Duodenal mucosa (tissue), 2 donors: ENCODE measurements at regions not wholly inside any gene's neighbourhood (a gene's known extent, or its start where the extent isn't known, plus 50 kb on each side); places are given as distances from the start of the nearest gene placed in this dataset.

ENCODE experiments used
- H3K27ac ChIP-seq: one replicate; pipeline ENCODE4 v1.7.0; 2013; ENCODE audit warnings: low read depth, low read length
- H3K27me3 ChIP-seq, 2 donors: one replicate each; pipeline ENCODE4 v1.7.0; 2013; ENCODE audit warnings: low read length in 2 of 2, control low read depth in 1 of 2; ENCODE audit not compliant: insufficient read depth in 2 of 2, control insufficient read depth in 1 of 2
- H3K36me3 ChIP-seq, 2 donors: one replicate each; pipeline ENCODE4 v1.7.0; 2013; ENCODE audit warnings: low read length in 2 of 2, control low read depth in 1 of 2; ENCODE audit not compliant: insufficient read depth in 2 of 2, control insufficient read depth in 1 of 2
- H3K4me1 ChIP-seq, 2 donors: one replicate each; pipeline ENCODE4 v1.7.0; 2013; ENCODE audit warnings: low read length in 2 of 2, control low read depth in 1 of 2; ENCODE audit not compliant: insufficient read depth in 2 of 2, control insufficient read depth in 1 of 2
- H3K4me3 ChIP-seq, 2 donors: one replicate each; pipeline ENCODE4 v1.7.0; 2013; ENCODE audit warnings: low read length in 2 of 2, low read depth in 1 of 2
- H3K9ac ChIP-seq, 2 donors: one replicate each; pipeline ENCODE4 v1.7.0; 2013; ENCODE audit warnings: low read length in 2 of 2, low read depth in 1 of 2
- H3K9me3 ChIP-seq, 2 donors: one replicate each; pipeline ENCODE4 v1.7.0; 2013; ENCODE audit warnings: low read length in 2 of 2, control low read depth in 1 of 2; ENCODE audit not compliant: control insufficient read depth in 1 of 2

GRCh38 chr4:126871810-126872209 lies 760.9 kb upstream of the INTU start:
- H3K27me3 ChIP-seq, result no peaks in the 10 kb centered on the region
- no peak overlapping the region for H3K9ac ChIP-seq
- H3K9me3 ChIP-seq, result peaks cover 3 to 5% of the 10 kb centered on the region in 2 donors

DNA sequence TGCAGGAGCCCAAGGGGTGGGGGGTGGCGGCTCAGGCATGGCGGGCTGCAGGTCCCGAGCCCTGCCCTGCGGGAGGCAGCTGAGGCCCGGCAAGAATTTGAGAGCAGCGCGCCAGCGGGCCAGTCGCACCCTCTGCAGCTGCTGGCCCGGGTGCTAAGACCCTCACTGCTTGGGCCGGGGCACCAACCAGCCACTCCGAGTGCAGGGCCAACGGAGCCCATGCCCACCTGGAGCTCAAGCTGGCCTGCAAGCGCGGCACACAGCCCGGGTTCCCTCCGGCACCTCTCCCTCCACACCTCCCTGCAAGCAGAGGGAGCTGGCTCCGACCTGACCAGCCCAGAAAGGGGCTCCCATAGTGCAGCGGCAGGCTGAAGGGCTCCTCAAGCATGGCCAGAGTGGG lies 758.2 kb upstream of the INTU start:
- Histone ChIP-seq H3K27me3 (no peaks in the 10 kb centered on the region), H3K4me1 (no peaks in the 10 kb centered on the region), H3K9ac (no peak overlapping the region), H3K4me3 (no peak overlapping the region), H3K9me3 (peaks cover 1 to 5% of the 10 kb centered on the region in 2 donors), H3K27ac (no peak overlapping the region), H3K36me3 (no peaks in the 10 kb centered on the region)

More at GRCh38 chr4:126871810-126872209, 760.9 kb upstream of the INTU start:
- Histone ChIP-seq H3K4me3 (no peak overlapping the region), H3K36me3 (no peaks in the 10 kb centered on the region), H3K27ac (no peak overlapping the region), H3K4me1 (no peaks in the 10 kb centered on the region)

- Histone ChIP-seq H3K36me3 (no peaks in the 10 kb centered on the region), H3K4me1 (no peaks in the 10 kb centered on the region), H3K9me3 (no peaks in the 10 kb centered on the region), H3K27me3 (no peaks in the 10 kb centered on the region), H3K4me3 (no peak overlapping the region), H3K27ac (no peak overlapping the region), H3K9ac (no peak overlapping the region)
Observed at GRCh38 chr4:126888968-126889367, 743.8 kb upstream of the INTU start.

GRCh38 chr4:126890383-126890782 lies 742.4 kb upstream of the INTU start:
- Histone ChIP-seq H3K4me1 (no peaks in the 10 kb centered on the region), H3K9ac (no peak overlapping the region), H3K27ac (no peak overlapping the region), H3K4me3 (no peak overlapping the region), H3K36me3 (no peaks in the 10 kb centered on the region), H3K9me3 (peaks cover 0 to 5% of the 10 kb centered on the region in 2 donors), H3K27me3 (no peaks in the 10 kb centered on the region)

DNA sequence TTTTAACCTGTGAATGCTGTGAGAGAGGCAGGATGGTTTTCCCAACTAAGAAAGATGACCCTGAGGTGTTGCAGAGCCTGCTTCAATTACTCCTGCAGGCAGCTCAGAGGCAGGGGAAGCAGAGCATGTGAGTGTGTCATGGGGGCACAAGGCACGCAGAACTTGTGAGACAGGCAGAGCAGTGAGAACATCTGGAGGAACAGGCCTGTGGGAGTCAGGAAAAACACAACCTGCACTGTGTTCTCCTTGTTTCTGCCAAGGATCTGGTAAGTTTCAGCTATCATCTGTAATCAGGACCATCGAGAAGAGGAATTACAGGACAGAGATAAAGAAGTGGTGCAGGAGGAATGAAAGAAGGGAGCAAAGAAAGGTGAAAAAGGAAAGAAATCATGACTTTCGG lies 741.8 kb upstream of the INTU start:
- no peaks in the 10 kb centered on the region for H3K36me3 ChIP-seq
- H3K9ac ChIP-seq, result no peak overlapping the region
- H3K27ac ChIP-seq, result no peak overlapping the region
- no peaks in the 10 kb centered on the region for H3K27me3 ChIP-seq
- no peaks in the 10 kb centered on the region for H3K4me1 ChIP-seq
- peaks cover 0 to 7% of the 10 kb centered on the region in 2 donors for H3K9me3 ChIP-seq
- no peak overlapping the region for H3K4me3 ChIP-seq

- H3K9me3 ChIP-seq, result peaks cover 0 to 20% of the 10 kb centered on the region in 2 donors
- H3K9ac ChIP-seq, result no peak overlapping the region
Observed at GRCh38 chr4:126894963-126895362, 737.8 kb upstream of the INTU start.

DNA sequence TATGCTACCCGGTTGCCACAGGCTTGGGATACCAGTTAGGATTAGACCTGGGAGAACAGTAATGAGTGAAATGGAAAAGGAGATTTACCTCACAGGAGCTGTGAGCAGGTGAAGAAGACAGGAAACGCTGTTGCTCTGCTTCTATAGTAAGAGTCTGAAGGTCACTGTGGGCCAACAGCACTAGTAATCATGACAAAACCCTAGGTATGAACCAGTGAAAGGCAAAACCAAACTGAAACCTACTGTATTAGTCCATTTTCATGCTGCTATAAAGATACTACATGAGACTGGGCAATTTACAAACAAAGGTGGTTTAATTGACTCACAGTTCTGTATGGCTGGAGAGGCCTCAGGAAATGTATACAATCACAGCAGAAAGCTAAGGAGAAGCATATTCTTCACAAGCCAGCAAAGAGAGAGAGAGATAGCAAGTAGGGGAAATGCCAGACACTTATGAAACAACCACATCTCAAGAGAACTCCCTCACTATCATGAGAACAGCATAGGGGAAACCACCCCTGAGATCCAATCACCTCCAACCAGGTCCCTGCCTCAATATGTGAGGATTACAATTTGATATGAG lies 736.7 kb upstream of the INTU start:
- Histone ChIP-seq H3K9me3 (peaks cover 0 to 20% of the 10 kb centered on the region in 2 donors), H3K4me1 (no peaks in the 10 kb centered on the region), H3K36me3 (no peaks in the 10 kb centered on the region), H3K27ac (no peak overlapping the region), H3K27me3 (no peaks in the 10 kb centered on the region), H3K9ac (no peak overlapping the region), H3K4me3 (no peak overlapping the region)

More at GRCh38 chr4:126894963-126895362, 737.8 kb upstream of the INTU start:
- H3K4me1 ChIP-seq, result no peaks in the 10 kb centered on the region
- H3K36me3 ChIP-seq, result no peaks in the 10 kb centered on the region
- no peak overlapping the region for H3K27ac ChIP-seq
- H3K27me3 ChIP-seq, result no peaks in the 10 kb centered on the region
- no peak overlapping the region for H3K4me3 ChIP-seq

- Histone ChIP-seq H3K9ac (no peak overlapping the region), H3K9me3 (peaks cover 0 to 20% of the 10 kb centered on the region in 2 donors), H3K27ac (no peak overlapping the region), H3K27me3 (no peaks in the 10 kb centered on the region), H3K4me3 (no peak overlapping the region), H3K36me3 (no peaks in the 10 kb centered on the region), H3K4me1 (no peaks in the 10 kb centered on the region)
Observed at GRCh38 chr4:126897038-126897437, 735.7 kb upstream of the INTU start.

GRCh38 chr4:126898815-126899214 lies 733.9 kb upstream of the INTU start:
- Histone ChIP-seq H3K27me3 (no peaks in the 10 kb centered on the region), H3K9me3 (peaks cover 0 to 20% of the 10 kb centered on the region in 2 donors), H3K4me3 (no peak overlapping the region), H3K9ac (no peak overlapping the region), H3K27ac (no peak overlapping the region), H3K36me3 (no peaks in the 10 kb centered on the region), H3K4me1 (no peaks in the 10 kb centered on the region)

DNA sequence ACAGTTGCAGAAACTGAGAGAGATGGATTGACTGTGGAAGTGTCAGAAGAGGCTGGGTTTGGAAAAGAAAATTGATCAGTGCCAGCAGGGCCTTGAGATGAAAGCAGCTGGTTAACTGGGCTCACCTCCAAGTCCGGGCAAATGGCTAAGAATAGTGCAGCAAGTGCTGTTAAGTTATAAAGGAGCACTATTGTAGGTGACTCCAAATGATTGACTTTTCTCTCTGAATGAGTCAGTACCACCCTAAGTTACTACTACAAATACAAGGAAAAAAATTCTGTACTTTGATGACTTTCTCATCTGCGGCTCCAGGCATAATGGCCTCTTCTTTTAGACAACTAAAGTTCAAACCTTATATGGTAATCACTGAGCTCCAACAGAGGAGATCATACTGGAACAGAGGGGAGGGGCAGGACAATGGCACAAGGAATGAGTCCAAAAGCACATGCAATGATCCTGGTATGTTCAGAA lies 733.4 kb upstream of the INTU start:
- H3K4me1 ChIP-seq, result no peaks in the 10 kb centered on the region
- no peak overlapping the region for H3K27ac ChIP-seq
- H3K9me3 ChIP-seq, result peaks cover 0 to 19% of the 10 kb centered on the region in 2 donors
- no peak overlapping the region for H3K4me3 ChIP-seq
- no peaks in the 10 kb centered on the region for H3K36me3 ChIP-seq
- no peaks in the 10 kb centered on the region for H3K27me3 ChIP-seq
- no peak overlapping the region for H3K9ac ChIP-seq
